Activated B cell treated with CpG ODN at 0.5 μM for 24 hours (primary cell): ENCODE measurements at regions not wholly inside any gene's neighbourhood (a gene's known extent, or its start where the extent isn't known, plus 50 kb on each side); places are given as distances from the start of the nearest gene placed in this dataset.

Experiments used
- ATAC-seq: fragments of 200-7000 bp; cut with Tn5 transposase; one replicate; pipeline ENCODE4 v1.10.0; 2021; ENCODE audit warnings: low read depth, mild to moderate bottlenecking, moderate library complexity
- CTCF ChIA-PET: fragments of 350-600 bp; sonication (Branson Sonifier 250); formaldehyde crosslinking; loops from one replicate; lab custom pipeline; 2021; ENCODE audit warnings: antibody characterized with exemption; lab: Charles Lee
- POLR2A ChIA-PET: fragments of 350-600 bp; sonication (Branson Sonifier 250); formaldehyde crosslinking; loops from one replicate; lab custom pipeline; 2021; ENCODE audit warnings: antibody characterized with exemption; lab: Charles Lee
- DNase-seq: peaks from one replicate; pipeline ENCODE4 v3.0.0; 2022
- H3K27ac Mint-ChIP-seq: one replicate; pipeline ENCODE4 v1.8.0; 2020; ENCODE audit warnings: mixed read lengths
- H3K27me3 Mint-ChIP-seq: one replicate; pipeline ENCODE4 v1.8.0; 2021; ENCODE audit warnings: mixed read lengths
- H3K36me3 Mint-ChIP-seq: one replicate; pipeline ENCODE4 v1.8.0; 2021; ENCODE audit warnings: low read depth, mixed read lengths
- H3K4me1 Mint-ChIP-seq: one replicate; pipeline ENCODE4 v1.8.0; 2021; ENCODE audit warnings: mixed read lengths
- H3K4me3 Mint-ChIP-seq: one replicate; pipeline ENCODE4 v1.8.0; 2020; ENCODE audit warnings: mild to moderate bottlenecking, mixed read lengths
- H3K9me3 Mint-ChIP-seq: one replicate; pipeline ENCODE4 v1.8.0; 2020; ENCODE audit warnings: mixed read lengths
- CTCF ChIP-seq: fragments of 200-600 bp; IDR thresholded peaks from one replicate; pipeline ENCODE4 v1.8.0; 2022; ENCODE audit warnings: antibody characterized with exemption, mild to moderate bottlenecking
- intact Hi-C: fragments of 100-400 bp; cut with micrococcal nuclease; formaldehyde crosslinking; loops from one replicate; pipeline ENCODE4 v1.15.1; 2024

GRCh38 chr15:25618161-25618560 lies 179.3 kb upstream of the UBE3A start:
- no peak for ATAC-seq
- H3K27me3 Mint-ChIP-seq: no peaks in the 10 kb centered on the region
- no peak overlapping the region for H3K4me3 Mint-ChIP-seq
- DNase-seq: no peak
- CTCF ChIA-PET: no interaction called here
- no peaks in the 10 kb centered on the region for H3K36me3 Mint-ChIP-seq
- POLR2A ChIA-PET: no interaction called here
- no peaks in the 10 kb centered on the region for H3K4me1 Mint-ChIP-seq
- TF ChIP-seq CTCF: no peak
- peaks cover 3% of the 10 kb centered on the region for H3K9me3 Mint-ChIP-seq
- no peak overlapping the region for H3K27ac Mint-ChIP-seq
- intact Hi-C loops: no loop called here

DNA sequence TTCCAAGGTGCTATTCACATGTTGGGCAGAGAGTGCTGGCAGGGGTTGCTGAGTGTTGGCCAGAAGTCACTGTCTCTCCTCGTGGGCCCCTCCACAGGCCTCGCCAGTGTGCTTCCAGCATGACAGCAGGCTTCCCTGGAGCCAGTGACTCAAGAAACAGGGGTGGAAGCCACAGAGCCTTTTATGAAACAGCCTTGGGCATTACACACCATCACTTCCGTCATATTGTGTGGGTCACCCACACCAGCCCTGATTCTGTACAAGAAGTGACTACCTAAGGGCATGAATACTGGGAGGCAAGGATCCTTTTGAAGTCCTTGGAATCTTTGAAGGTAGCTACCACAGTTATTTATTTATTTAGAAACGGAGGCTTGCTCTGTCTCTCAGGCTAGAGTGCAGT lies 177.6 kb upstream of the UBE3A start:
- Mint-ChIP-seq H3K4me3 (no peak overlapping the region), H3K9me3 (peaks cover 3% of the 10 kb centered on the region), H3K4me1 (no peaks in the 10 kb centered on the region), H3K36me3 (no peaks in the 10 kb centered on the region), H3K27ac (no peak overlapping the region), H3K27me3 (no peaks in the 10 kb centered on the region)
- intact Hi-C loops: no loop called here
- TF ChIP-seq CTCF: no peak
- ChIA-PET POLR2A (no interaction called here), CTCF (no interaction called here)
- no peak for DNase-seq
- no peak for ATAC-seq

GRCh38 chr15:25613134-25613533 lies 174.3 kb upstream of the UBE3A start:
- H3K9me3 Mint-ChIP-seq: no peaks in the 10 kb centered on the region
- CTCF ChIA-PET: no interaction called here
- POLR2A ChIA-PET: no interaction called here
- intact Hi-C loops: no loop called here
- ATAC-seq (no peak), DNase-seq (no peak)
- H3K27me3 Mint-ChIP-seq: no peaks in the 10 kb centered on the region
- no peak overlapping the region for H3K27ac Mint-ChIP-seq
- no peaks in the 10 kb centered on the region for H3K4me1 Mint-ChIP-seq
- H3K36me3 Mint-ChIP-seq: no peaks in the 10 kb centered on the region
- no peak for TF ChIP-seq CTCF
- no peak overlapping the region for H3K4me3 Mint-ChIP-seq

GRCh38 chr15:25611603-25612002 lies 172.8 kb upstream of the UBE3A start:
- Mint-ChIP-seq H3K4me3 (no peak overlapping the region), H3K4me1 (no peaks in the 10 kb centered on the region), H3K27ac (no peak overlapping the region), H3K27me3 (no peaks in the 10 kb centered on the region), H3K36me3 (no peaks in the 10 kb centered on the region), H3K9me3 (no peaks in the 10 kb centered on the region)
- DNase-seq: no peak
- no peak for TF ChIP-seq CTCF
- POLR2A ChIA-PET: no interaction called here
- intact Hi-C loops: no loop called here
- ATAC-seq: no peak
- CTCF ChIA-PET: no interaction called here

GRCh38 chr15:25609371-25609770 lies 170.5 kb upstream of the UBE3A start:
- intact Hi-C loops: no loop called here
- no peak overlapping the region for H3K27ac Mint-ChIP-seq
- ChIA-PET POLR2A (no interaction called here), CTCF (no interaction called here)
- peaks cover 3% of the 10 kb centered on the region for H3K9me3 Mint-ChIP-seq
- ATAC-seq (no peak), DNase-seq (no peak)
- no peak for TF ChIP-seq CTCF
- H3K4me3 Mint-ChIP-seq: no peak overlapping the region
- no peaks in the 10 kb centered on the region for H3K36me3 Mint-ChIP-seq
- H3K27me3 Mint-ChIP-seq: no peaks in the 10 kb centered on the region
- H3K4me1 Mint-ChIP-seq: no peaks in the 10 kb centered on the region
